BE2C (cell line): ENCODE measurements at regions not wholly inside any gene's neighbourhood (a gene's known extent, or its start where the extent isn't known, plus 50 kb on each side); places are given as distances from the start of the nearest gene placed in this dataset.
"Not testable (repeated sequence)": the region's sequence is repeated elsewhere in the genome, so short reads cannot be mapped to it uniquely, and the experiment has no call there.

Experiments used
- DNase-seq: peaks from one replicate; pipeline ENCODE4 v3.0.0-alpha.2; 2020
- H3K27me3 ChIP-seq: fragments of 250-450 bp; sonication (Bioruptor Pico); 2 replicates; pipeline ENCODE4 v1.5.1; 2020; ENCODE audit warnings: mild to moderate bottlenecking
- H3K36me3 ChIP-seq: fragments of 250-450 bp; sonication (Bioruptor Pico); 2 replicates; pipeline ENCODE4 v1.5.1; 2020; ENCODE audit warnings: mild to moderate bottlenecking
- H3K4me1 ChIP-seq: fragments of 250-450 bp; sonication (Bioruptor Pico); 2 replicates; pipeline ENCODE4 v1.5.1; 2020
- H3K4me3 ChIP-seq: 2 replicates; pipeline ENCODE4 v1.5.1; 2011; ENCODE audit warnings: low read depth, low read length
- H3K9me3 ChIP-seq: fragments of 250-450 bp; sonication (Bioruptor Pico); 2 replicates; pipeline ENCODE4 v1.5.1; 2020
- TF ChIP-seq, protein P1 (sequence below): IDR thresholded peaks from 2 replicates; pipeline ENCODE4 v1.5.1; 2012; ENCODE audit warnings: mild to moderate bottlenecking, low read depth, low read length

GRCh38 chr1:143652744-143653428, 318.9 kb downstream of the FAM72C start:
- TF ChIP-seq, protein P1, sequence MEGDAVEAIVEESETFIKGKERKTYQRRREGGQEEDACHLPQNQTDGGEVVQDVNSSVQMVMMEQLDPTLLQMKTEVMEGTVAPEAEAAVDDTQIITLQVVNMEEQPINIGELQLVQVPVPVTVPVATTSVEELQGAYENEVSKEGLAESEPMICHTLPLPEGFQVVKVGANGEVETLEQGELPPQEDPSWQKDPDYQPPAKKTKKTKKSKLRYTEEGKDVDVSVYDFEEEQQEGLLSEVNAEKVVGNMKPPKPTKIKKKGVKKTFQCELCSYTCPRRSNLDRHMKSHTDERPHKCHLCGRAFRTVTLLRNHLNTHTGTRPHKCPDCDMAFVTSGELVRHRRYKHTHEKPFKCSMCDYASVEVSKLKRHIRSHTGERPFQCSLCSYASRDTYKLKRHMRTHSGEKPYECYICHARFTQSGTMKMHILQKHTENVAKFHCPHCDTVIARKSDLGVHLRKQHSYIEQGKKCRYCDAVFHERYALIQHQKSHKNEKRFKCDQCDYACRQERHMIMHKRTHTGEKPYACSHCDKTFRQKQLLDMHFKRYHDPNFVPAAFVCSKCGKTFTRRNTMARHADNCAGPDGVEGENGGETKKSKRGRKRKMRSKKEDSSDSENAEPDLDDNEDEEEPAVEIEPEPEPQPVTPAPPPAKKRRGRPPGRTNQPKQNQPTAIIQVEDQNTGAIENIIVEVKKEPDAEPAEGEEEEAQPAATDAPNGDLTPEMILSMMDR = no peak
- Histone ChIP-seq H3K36me3 (no peaks in the 10 kb centered on the region), H3K27me3 (peaks cover 67% of the 10 kb centered on the region), H3K4me3 (no peak overlapping the region), H3K9me3 (no peaks in the 10 kb centered on the region), H3K4me1 (no peaks in the 10 kb centered on the region)
- no peak for DNase-seq

DNA sequence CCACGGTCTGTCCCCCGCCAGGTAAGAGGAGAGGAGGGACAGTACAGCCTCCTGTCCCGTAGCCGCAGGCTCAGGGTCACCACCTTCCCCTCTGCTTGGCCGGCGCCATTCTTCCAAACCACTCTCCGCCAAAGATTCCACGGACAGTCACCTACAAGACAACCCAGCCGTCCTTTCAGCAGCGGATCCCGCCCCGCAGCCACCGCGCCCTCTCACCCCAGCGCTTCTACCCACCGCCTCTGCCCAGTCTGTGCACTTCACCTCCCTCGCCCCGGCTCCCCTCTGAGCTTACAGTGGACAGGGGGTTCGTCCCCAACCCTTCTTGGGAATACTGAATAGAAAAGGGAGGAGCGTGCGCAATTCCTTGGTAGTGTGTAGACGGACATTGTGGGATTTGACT, 319.6 kb downstream of the FAM72C start:
- TF ChIP-seq, protein P1 = no peak
- Histone ChIP-seq H3K4me1 (no peaks in the 10 kb centered on the region), H3K27me3 (peaks cover 67% of the 10 kb centered on the region), H3K9me3 (no peaks in the 10 kb centered on the region), H3K4me3 (no peak overlapping the region), H3K36me3 (no peaks in the 10 kb centered on the region)
- no peak for DNase-seq

GRCh38 chr1:143651350-143651992, 320.3 kb downstream of the FAM72C start:
- H3K27me3 ChIP-seq = peaks cover 67% of the 10 kb centered on the region
- H3K4me3 ChIP-seq = no peak overlapping the region
- H3K9me3 ChIP-seq = no peaks in the 10 kb centered on the region
- H3K36me3 ChIP-seq = no peaks in the 10 kb centered on the region
- TF ChIP-seq, protein P1 = no peak
- DNase-seq = no peak
- no peaks in the 10 kb centered on the region for H3K4me1 ChIP-seq

- not testable (repeated sequence) for H3K36me3 ChIP-seq, H3K4me3 ChIP-seq, H3K9me3 ChIP-seq, H3K4me1 ChIP-seq, DNase-seq
- H3K27me3 ChIP-seq = peaks cover 25% of the 10 kb centered on the region
Measured at GRCh38 chr1:143644035-143644434, 327.8 kb downstream of the FAM72C start.

- Histone ChIP-seq H3K4me1 (no peaks in the 10 kb centered on the region), H3K4me3 (no peak overlapping the region), H3K9me3 (no peaks in the 10 kb centered on the region), H3K36me3 (no peaks in the 10 kb centered on the region), H3K27me3 (peaks cover 18% of the 10 kb centered on the region)
- TF ChIP-seq, protein P1 = no peak
- no peak for DNase-seq
Measured at GRCh38 chr1:143643148-143643885, 328.5 kb downstream of the FAM72C start.

GRCh38 chr1:143625886-143626285, 345.9 kb downstream of the FAM72C start:
- Histone ChIP-seq H3K4me1 (no peaks in the 10 kb centered on the region), H3K4me3 (no peak overlapping the region), H3K27me3 (no peaks in the 10 kb centered on the region), H3K9me3 (no peaks in the 10 kb centered on the region), H3K36me3 (no peaks in the 10 kb centered on the region)
- no peak for DNase-seq
- TF ChIP-seq, protein P1 = no peak
